Activated CD8-positive, alpha-beta memory T cell treated with anti-CD3 and anti-CD28 coated beads for 4 hours (primary cell): ENCODE measurements at regions not wholly inside any gene's neighbourhood (a gene's known extent, or its start where the extent isn't known, plus 50 kb on each side); places are given as distances from the start of the nearest gene placed in this dataset.

Experiments used
- DNase-seq, 2 donors: peaks; one replicate each; pipeline ENCODE4 v3.0.0-alpha.2; 2020; ENCODE audit warnings: low read depth in 2 of 2

DNA sequence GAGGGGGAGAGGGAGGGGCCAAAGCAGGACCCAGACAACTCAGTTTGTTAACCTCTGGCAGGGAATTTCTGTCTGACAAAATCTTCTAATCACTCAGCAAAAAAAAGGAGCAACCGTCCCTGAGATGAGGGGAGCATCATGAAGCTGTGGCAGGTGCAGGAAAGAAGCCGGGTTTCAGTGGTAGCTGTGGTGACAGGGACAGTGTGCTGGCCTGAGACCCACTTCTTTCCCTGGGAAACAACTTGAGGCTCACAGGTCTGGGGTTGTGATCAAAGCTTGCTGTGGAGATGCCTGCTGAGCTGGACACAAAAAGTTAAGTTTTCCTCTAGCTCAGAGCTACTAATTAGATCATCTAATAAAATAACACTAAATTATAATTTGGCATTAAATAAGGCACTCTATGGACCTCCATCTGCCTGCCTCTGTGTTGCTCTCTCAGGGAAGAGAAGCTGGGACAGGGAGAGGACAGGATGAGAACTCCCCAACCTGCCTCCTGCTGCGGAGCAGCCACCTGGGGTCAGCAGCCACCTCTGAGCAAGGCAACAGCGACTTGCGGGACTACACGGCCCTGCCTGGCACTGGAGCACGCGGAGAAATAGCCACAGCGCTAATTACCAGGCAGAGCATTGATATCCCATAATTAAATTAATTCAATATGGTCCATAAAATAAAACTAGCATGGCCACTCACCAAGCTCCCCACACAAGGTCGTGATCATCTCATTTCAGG, 104.6 kb upstream of the TEX51 start:
- no peak for DNase-seq

DNA sequence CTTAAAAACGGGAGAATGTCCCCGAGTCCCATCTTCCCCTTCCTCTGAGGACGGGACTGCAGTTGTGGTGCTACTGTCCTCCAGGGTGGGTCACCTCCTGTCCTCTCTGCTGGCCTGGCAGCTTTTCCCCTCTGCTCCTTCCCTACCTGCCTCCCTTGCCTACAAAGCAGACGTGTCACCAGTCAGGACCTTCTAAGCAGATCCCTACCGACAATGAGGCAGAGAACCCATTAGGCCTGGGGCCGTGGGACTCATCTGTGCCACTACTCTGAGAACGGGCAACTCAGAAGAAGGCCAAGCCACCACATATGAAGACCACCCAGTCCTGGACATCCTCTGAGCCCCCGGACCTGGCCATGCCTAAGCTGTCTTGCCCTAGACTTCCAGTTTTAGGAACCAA, 103.0 kb upstream of the TEX51 start:
- DNase-seq, result no peak

DNA sequence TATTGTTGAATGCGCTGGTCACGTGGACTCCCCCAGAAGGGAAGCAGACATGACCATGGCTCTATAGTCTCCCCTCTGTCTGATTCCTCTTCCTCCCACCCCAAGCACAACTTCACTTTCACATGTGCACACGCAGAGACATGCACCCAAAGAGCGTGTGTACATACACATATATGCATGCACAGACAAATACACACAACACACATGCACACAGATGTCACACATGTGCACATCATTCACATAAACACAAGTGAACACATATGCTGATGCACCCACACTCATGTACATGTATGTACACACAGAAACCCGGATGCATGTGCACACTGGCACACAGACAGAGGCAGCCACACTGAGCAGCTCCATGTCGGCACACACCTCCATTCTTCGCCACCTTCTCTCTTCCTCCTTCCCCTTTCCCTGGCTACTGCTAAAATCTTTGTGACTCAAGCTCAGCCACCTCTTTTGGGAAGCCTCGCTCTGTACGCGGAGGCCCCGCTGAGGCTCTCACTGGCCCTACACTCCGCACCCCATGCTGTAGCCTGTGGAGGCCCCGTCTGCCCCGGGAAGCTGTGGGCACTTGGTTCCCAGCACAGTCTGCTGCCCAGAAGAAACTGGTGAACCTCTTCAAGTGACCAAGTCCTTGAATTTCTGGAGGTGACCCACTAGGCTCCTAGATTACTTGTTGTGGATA, 101.6 kb upstream of the TEX51 start:
- DNase-seq, result no peak

DNA sequence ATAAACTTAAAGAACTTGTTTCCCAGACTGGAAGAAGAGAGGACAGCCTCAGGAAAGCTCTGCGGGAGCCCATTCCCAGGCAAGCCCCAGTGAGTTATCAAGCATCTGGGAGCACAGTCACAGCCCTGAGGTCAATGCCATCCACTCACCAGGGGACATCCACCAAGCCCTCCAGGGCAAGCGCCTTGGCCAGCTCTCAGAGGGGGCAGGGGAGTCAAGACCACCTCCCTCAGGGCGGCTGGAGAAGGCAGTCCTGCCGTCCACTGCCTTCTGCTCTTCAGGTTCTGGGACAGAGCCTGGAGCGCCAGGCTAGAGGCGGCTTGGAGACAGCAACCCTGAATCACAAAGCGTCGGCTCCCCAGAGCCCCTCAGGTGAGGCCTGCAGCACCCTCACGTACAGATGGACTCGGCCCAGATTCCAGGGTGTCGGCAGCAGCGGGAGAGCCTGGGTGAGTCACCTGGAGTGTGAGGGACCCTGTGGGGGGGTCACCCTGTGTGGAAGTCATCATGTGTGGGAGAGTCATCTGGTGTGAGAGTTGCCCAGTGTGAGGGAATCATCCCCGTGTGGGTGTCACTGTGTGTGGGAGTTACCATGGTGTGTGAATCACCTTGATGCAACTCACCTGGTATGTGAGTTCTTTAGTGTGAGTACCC, 100.9 kb upstream of the TEX51 start:
- no peak for DNase-seq

DNA sequence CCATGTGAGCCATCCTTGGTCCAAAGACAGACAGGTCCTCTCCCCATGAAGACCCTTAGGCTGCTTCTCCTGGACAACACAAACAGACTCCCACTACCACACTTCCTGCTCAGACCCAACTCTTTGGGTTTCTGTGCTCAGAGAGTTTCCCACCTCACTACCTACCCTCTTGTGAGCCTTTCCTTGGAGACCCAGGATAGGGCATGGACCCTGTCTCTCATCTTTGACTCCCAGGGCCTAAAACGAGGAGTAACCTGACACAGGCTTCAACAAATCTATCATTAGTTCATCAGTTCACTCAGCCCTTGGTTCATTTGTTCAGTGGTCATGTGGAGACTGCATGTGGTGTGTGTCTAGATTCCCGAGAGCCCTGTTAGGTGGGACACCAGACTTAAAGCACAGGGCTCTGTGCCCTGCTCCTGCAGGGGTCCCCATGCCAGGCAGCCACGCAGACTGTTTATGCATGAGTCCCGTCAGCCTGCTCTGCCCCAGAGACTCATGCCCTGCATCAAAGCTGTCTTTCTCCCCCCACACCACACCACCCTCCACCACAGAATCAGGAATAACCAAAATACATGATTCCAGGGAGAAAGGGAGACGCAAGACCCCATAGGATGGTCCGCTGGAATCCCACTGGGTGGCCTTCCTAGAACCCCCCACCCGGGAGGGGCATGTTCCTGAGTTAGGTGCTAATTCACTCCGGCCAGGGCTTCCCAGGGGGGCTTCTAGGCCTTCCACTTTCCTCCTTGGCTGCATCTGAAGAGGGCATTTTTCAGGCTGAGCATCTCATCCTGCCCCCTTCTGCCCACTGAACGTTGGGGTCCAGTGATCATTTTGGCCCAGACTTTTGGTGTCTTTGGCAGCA, 100.2 kb upstream of the TEX51 start:
- no peak for DNase-seq

DNA sequence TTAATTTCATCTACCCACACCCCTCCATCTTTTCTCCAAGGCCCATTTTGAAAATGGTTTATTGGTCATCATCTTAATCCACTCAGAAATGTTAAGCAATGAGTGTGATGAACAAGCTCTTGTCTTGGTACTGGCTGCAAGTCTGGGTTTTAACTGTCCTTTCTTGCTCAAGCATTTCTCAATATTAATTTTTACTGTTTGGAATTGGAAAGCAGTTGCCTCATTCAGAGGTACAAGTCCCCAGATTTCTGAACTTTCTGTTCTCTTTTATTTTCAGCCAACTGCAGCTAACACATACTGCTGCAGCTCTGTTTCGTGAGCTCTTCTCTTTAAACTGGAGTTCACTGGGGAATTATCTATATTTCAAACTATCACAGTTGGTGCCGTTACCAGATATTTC, 99.4 kb upstream of the TEX51 start:
- no peak for DNase-seq

DNA sequence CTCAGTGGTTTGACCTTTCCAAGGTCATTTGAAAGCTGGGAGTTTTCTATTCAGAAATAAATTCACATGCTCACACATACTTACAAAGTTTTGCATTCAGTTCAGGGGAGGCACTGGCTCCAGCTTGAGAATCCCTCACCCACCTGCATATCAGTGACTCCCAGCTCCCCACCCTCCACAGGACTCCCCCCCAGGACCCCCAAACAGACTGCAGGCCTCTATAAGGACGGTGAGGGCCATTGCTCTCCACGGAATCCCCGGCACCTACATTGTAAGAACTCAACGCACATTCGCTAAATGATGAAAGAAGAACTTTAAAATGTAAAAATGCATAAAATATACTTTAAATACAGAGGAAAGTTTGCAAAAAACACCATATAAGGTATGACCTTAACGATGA, 97.2 kb upstream of the TEX51 start:
- no peak for DNase-seq

DNA sequence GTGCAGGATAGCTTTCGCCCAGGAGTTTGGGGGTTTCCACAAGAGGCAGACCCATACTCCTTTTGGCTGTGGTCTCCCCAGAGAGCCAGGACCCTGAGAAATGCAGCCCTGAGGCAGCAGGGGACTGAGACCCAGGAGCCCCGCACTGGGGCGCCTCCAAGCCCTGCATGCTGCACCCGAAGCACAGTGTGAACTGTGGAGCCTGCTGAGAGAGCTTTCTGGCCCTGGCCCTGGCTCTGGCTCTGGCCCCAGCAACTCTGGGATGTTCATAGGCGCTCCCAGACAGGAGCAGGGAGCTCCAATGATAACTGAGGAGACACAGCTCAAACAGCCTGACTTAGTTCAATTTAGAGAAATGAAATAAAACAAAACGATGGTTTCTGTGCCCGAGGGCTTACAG, 96.4 kb upstream of the TEX51 start:
- no peak for DNase-seq

DNA sequence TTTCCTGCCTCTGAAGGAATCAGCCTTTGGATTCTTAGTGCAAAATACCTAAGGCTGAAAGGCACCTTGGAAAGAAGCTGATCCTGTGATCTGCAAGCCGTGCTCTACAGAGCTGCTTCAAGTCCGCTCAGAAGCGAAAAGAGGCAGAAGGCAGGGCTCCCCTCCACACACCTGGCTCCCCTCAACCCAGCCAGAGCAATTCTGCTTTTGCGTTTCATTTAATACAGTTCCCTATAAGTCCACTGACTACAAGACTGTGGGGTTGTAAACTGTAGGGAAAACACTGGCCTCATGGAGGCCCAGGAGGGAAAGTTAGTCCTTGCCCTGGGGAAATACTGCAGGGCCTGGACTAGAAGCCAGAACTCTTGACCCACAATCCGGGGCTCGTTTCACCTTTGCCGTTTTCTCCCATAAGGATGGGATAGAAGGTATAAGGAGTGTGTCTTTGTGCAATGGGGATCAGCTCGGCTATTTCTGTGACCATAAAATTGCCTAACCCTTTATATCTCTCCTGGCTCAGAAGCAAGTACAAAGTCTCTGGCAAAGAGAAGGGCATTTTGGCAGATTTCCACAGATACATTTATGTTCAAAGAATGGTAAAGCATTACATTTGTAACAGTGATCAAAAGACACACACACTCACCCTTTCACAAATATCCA, 95.8 kb upstream of the TEX51 start:
- no peak for DNase-seq

DNA sequence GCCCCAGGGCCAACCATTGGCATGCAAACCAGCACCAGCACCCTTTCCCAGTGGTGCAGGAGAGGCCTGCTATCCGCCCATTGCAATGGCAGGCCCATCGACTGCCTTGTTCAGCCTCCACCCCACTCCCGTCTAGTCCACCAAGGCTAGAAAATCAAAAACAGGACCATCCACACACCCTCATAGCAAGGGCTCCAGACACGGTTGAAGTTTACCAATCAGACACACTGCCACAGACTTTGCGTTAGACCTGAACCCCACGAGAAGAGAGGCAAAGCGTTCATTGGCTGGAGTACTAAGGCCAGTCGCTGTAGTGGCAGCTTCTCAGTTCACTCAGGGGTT, 95.3 kb upstream of the TEX51 start:
- DNase-seq, result no peak

DNA sequence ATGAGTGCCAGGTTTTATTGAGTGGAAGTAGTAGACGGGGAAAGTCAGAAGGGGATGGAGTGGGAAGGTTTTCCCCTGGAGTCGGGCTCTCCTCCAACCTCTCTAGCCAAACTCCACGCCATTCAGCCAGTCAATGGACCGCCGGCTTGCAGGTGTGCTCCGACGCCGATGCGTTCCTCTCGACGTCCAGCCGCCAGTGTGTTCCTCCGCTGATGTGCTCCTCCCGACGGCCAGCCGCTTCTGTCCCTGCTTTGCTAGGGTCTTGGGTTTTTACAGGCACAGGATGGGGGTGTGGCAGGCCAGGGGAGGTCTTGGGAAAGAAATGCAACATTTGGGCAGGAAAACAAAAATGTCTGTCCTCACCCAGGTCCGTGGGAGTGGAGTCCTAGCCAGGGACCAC, 94.3 kb upstream of the TEX51 start:
- DNase-seq, result no peak

DNA sequence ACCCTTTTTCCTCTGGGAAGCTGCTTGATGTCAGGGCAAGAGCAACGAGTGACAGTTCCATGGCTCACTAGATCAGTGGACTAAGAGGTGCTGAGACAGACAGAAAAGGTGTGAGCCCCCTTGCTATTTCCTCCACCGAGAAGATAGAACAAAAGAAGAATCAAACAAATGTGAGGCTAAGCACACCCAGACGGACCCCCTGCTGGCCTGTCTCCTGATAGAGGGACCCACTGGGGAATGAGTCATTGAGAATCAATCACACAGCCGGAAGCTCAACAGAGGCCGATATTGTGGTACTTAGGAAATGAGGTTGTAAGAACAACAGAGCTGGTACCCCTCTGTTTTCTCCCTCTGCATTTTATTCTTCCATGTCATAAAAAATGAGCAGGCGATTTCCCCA, 89.8 kb upstream of the TEX51 start:
- DNase-seq, result no peak

DNA sequence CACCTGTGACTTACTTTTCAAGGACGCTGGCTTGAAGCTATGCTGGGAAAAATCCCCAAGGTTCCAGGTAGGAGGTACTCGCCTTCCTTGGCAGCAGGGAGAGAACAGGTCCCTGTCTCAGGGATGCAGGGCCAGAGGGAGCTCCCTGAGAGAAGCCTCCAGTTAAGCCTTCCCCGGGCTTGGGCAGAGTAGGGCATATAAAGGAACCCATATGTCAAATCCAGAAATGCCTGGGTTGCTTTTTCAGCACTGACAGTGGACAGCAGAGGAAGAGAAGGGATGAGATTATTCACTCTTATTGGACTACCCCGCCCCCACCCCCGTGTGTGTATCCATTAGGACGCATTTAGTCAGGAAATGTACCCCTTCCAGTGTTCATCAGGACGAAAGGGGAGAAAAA, 89.3 kb upstream of the TEX51 start:
- no peak for DNase-seq

DNA sequence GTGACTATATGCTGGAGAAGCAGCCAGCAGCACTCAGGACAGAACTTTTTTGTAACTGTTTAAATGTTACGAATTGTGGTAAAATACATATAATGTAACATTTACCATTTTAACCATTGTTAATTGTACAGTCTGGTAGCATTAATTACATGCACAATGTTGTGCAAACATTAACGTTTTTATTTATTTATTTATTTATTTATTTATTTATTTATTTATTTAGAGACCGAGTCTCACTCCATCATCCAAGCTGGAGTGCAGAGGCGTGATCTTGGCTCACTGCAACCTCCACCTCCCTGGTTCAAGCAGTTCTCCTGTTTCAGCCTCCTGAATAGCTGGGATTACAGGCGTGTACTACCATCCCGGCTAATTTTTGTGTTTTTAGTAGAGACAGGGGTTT, 88.7 kb upstream of the TEX51 start:
- DNase-seq, result no peak

DNA sequence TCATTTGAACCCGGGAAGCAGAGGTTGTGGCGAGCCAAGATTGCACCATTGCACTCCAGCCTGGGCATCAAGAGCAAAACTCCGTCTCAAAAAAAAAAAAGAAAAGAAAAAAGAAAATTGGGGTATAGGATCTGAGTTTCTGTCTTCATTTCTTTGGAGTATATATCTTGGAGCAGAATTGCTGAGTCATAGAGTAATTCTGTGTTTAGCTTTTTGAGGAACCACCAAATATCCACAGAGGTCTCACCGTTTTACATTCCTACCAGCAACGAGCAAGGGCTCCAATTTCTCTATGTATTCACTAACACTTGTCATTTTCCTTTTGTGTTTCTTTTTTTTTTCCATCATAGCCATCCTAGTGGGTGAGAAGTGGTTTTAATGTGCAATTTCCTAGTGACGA, 87.6 kb upstream of the TEX51 start:
- DNase-seq, result no peak

DNA sequence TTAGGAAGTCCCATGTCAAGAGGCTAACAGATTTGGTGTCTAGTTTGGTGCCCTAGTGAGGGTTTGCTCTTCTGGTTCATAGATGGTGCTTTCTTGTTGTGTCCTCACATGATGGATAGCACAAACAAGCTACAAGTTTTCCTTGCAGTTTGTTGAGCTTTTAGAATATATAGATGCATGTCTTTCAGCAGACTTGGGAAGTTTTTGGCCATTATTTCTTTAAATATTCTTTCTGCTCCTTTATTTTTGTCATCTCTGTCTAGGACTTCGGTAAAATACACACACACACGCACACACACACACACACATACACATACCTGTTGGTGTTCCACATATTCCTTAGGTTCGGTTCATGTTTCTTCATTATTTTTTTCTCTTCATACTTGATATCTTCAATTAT, 81.5 kb upstream of the TEX51 start:
- DNase-seq, result no peak

DNA sequence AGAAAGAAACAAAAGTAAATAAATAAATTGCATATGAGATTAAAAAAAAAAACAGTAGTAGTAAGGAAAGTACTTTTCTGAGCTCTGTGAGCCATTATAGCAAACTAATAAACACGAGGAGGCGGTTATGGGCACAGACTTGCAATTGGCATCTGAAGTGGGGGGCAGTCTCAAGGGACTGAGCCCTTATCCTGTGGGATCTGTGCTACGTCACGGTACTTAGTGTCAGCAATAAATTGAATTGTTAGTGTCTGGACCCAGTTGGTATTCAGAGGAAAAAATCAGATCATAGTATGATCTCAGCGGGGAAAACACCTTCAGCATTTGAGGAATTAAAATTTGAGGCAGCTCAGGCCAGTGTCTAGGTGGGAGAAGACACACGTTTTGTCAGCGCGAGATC, 76.6 kb upstream of the TEX51 start:
- no peak for DNase-seq

DNA sequence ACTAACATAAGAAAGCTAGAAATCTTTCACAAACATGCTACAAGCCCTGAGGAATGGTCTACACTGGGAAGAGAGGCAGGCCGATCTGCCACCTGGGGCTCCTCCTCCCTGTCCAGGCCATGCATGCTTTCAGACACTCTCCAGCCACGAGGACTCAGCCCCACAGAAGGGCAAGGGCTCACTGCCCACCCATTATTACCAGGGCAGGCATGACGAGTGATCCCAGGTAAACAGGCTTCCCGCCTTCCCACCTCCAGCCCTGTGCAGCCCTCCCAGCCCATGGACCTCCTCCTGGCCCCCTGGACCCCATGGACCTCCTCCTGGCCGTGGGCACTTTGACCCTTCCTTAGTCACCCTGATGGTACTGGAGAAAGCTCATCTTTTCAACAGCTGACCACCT, 75.8 kb upstream of the TEX51 start:
- DNase-seq, result no peak

DNA sequence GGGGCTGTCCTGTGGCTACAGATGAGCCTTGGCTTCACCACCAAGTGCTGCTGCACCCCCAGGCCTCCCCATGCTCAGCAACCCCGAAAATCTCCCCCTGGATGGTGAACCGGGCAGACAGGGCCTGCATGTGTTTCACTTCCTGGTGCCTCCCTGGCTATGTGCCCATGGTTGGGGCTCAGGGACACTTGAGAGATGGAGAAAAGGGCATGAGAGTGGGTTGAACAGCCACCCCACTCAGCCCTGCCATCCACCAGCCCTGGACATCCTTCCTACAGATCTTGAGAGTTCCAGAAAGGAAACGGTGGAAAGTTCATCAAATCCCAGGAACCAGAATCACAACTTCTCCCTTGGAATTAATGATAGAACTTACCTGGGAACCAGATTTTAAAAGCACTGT, 74.7 kb upstream of the TEX51 start:
- no peak for DNase-seq

DNA sequence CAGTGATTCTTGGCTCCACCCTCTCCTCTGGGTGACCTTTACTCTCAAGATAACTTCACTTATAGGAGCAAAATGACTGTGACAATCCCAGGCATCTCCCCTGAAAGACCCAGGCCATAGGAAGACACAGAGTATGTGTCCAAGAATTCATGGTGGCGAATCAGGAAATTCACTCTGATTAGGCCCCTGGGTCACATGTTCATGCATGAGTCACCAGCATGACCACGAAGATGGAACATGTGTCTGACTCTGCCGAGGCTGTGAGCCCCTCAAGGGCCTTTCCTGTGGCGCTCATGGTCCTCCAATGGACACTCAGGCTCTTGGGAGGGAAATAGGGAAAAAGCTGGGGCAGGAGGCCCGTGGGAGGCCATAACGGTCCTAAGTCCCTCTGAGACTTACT, 74.0 kb upstream of the TEX51 start:
- DNase-seq, result no peak

DNA sequence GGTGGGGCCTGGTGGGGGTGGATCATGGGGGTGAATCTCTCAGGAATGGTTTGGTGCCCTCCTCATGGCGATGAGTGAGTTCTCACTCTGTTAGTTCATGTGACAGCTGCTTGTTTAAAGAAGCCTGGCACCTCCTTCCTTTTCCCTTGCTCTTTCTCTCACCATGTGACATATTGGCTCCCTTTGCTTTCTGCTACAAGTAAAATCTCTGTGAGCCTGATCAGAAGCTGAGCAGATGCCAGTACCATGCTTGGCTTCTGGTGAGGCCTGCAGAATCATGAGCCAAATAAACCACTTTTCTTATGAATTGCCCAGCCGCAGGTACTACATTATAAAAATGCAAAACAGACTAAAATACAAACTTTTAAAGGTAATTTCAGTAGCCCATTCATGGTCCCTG, 73.4 kb upstream of the TEX51 start:
- no peak for DNase-seq

DNA sequence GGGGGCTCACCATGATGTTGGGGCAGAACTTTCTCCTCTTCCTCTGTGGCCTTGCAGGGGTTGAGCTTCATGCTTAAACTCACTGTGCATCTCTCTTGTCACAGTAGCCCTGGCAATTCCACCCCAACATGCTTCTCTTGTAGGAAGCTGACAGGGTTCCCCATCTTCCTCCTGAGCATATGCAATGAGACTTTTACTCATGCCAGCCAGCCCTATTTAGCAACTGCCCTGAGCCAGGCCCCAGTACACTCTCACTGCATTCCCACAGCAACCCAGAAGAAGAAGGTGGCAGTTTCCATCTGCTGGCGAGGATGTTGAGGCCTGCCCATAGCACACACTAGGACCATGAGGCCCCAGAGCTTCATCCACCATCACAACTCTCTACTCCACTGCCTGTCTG, 72.2 kb upstream of the TEX51 start:
- DNase-seq, result no peak
